SU-DHL-6 (cell line): ENCODE measurements at regions not wholly inside any gene's neighbourhood (a gene's known extent, or its start where the extent isn't known, plus 50 kb on each side); places are given as distances from the start of the nearest gene placed in this dataset.

Source experiments
- CTCF ChIP-seq: fragments of 200-600 bp; sonication (generic); IDR thresholded peaks from one replicate; pipeline ENCODE4 v1.5.1; 2017; ENCODE audit warnings: antibody characterized with exemption, mild to moderate bottlenecking, low read length, moderate library complexity; ENCODE audit not compliant: insufficient read depth, poor library complexity, severe bottlenecking
- EZH2phosphoT487 ChIP-seq: fragments of 200-600 bp; sonication (generic), shearing (Covaris generic); conservative IDR thresholded peaks from 2 replicates; pipeline ENCODE4 v1.6.1; 2018; ENCODE audit warnings: mild to moderate bottlenecking, antibody characterized with exemption, low read length, moderate library complexity, mixed read lengths

DNA sequence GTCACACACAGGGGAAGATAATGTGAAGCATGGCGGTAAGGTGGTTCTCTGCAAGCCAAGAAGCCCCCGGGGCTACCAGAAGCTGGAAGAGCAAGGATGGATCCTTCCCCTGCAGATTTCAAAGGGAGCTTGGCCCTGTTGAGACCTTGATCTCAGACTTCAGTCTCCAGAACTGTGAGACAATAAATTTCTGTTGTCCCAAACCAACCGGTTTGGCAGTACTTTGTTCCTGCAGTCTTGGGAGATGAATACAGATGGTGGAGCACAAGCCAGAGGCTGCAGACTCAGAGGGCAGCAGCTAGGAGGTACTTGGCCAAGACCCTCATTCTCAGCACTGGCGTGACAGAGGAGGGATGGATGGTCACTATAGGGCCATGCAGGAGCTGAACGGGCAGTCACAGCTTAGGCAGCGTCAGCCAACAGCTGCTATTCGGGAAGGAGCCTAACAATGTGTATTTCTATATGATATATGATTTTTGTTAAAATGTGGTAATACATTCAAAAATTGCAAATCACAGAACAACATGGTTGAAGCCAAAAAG is 387.3 kb downstream of the TNS3 start:
- TF ChIP-seq CTCF (no peak), EZH2phosphoT487 (no peak)
